ENCODE measurements at regions not wholly inside any gene's neighbourhood (a gene's known extent, or its start where the extent isn't known, plus 50 kb on each side); places are given as distances from the start of the nearest gene placed in this dataset.

DNA sequence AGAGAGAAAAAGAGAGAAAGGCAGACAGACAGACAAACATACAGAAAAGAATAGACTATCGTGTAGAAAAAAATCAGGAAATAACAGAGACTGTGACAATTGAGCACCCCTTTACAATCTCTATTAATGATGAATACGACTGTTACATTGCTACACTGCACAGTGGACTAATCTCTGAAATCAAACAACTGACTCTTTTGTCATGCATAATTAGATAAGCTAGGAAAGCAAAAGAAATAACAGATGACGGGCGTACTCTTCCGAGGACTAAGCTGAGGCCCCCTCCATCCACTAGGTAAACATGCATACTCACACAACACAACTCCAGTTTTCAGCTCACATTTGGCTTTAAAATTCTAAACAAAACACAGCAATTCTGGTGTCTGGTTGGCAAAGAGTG, 267.0 kb downstream of the NOL4 start:
- no peak overlapping the region for H3K27ac ChIP-seq (ENCODE audit: insufficient read depth, low read length)
- H3K4me2 ChIP-seq (ENCODE audit: extremely low read depth, insufficient read depth, low read length), result no peak overlapping the region
- no peak overlapping the region for H3K4me3 ChIP-seq (replicated peaks in 1 of 4; ENCODE audit: control extremely low read depth in 1 of 4, insufficient read depth in 1 of 4, low read depth in 3 of 4, low read length in 4 of 4)
- no peak overlapping the region for H3K9ac ChIP-seq (ENCODE audit: insufficient read depth, low read length)
- H3K79me2 ChIP-seq (ENCODE audit: control insufficient read depth, insufficient read depth, low read length), result no peaks in the 10 kb centered on the region
- no peak for DNase-seq (ENCODE audit: low read depth in 2 of 2)
- no peaks in the 10 kb centered on the region for H3K36me3 ChIP-seq (ENCODE audit: control insufficient read depth, insufficient read depth, low read length)
- TF ChIP-seq EZH2 (IDR thresholded peaks at IDR 0.05; ENCODE audit: low read length, missing control alignments), result no peak
- no peaks in the 10 kb centered on the region for H3K4me1 ChIP-seq (ENCODE audit: control insufficient read depth, extremely low read depth, insufficient read depth, low read length)
- no peaks in the 10 kb centered on the region for H3K9me3 ChIP-seq (ENCODE audit: control insufficient read depth, insufficient read depth, low read depth, low read length)
- H3K27me3 ChIP-seq (ENCODE audit: control insufficient read depth, insufficient read depth, low read length), result no peaks in the 10 kb centered on the region
- no peak overlapping the region for H2AFZ ChIP-seq (ENCODE audit: low read length)
- H4K20me1 ChIP-seq (ENCODE audit: control insufficient read depth, extremely low read depth, insufficient read depth, low read length), result no peaks in the 10 kb centered on the region

DNA sequence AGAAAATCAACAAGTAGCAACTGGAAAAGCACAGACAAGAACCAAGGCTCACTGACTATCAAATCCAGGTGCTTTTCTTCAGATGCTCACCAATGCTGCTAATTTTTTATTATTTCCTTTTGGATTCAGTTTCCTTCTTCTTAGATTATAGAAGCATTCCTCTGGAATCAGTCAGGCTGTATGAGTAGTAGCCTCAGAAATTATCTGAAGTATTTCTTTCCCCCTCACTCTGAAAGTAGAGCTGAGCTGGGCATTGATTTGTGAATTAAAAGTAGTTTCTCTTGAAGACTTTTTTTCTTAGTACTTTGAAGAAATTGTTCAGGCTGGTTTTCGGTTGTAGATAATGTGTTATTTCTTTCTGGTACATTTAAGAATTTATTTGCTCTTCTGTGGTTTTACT, 273.7 kb downstream of the NOL4 start:
- H3K4me3 ChIP-seq (replicated peaks in 1 of 4; ENCODE audit: control extremely low read depth in 1 of 4, insufficient read depth in 1 of 4, low read depth in 3 of 4, low read length in 4 of 4), result no peak overlapping the region
- H3K27me3 ChIP-seq (ENCODE audit: control insufficient read depth, insufficient read depth, low read length), result no peaks in the 10 kb centered on the region
- H3K27ac ChIP-seq (ENCODE audit: insufficient read depth, low read length), result no peak overlapping the region
- H3K36me3 ChIP-seq (ENCODE audit: control insufficient read depth, insufficient read depth, low read length), result no peaks in the 10 kb centered on the region
- peak; percentile 2 to 79 for DNase-seq (ENCODE audit: low read depth in 2 of 2)
- no peaks in the 10 kb centered on the region for H4K20me1 ChIP-seq (ENCODE audit: control insufficient read depth, extremely low read depth, insufficient read depth, low read length)
- no peaks in the 10 kb centered on the region for H3K79me2 ChIP-seq (ENCODE audit: control insufficient read depth, insufficient read depth, low read length)
- H3K4me2 ChIP-seq (ENCODE audit: extremely low read depth, insufficient read depth, low read length), result no peak overlapping the region
- no peaks in the 10 kb centered on the region for H3K4me1 ChIP-seq (ENCODE audit: control insufficient read depth, extremely low read depth, insufficient read depth, low read length)
- no peaks in the 10 kb centered on the region for H3K9me3 ChIP-seq (ENCODE audit: control insufficient read depth, insufficient read depth, low read depth, low read length)
- no peak overlapping the region for H3K9ac ChIP-seq (ENCODE audit: insufficient read depth, low read length)
- H2AFZ ChIP-seq (ENCODE audit: low read length), result no peak overlapping the region
- TF ChIP-seq EZH2 (IDR thresholded peaks at IDR 0.05; ENCODE audit: low read length, missing control alignments), result no peak
- TF ChIP-seq, protein P1, sequence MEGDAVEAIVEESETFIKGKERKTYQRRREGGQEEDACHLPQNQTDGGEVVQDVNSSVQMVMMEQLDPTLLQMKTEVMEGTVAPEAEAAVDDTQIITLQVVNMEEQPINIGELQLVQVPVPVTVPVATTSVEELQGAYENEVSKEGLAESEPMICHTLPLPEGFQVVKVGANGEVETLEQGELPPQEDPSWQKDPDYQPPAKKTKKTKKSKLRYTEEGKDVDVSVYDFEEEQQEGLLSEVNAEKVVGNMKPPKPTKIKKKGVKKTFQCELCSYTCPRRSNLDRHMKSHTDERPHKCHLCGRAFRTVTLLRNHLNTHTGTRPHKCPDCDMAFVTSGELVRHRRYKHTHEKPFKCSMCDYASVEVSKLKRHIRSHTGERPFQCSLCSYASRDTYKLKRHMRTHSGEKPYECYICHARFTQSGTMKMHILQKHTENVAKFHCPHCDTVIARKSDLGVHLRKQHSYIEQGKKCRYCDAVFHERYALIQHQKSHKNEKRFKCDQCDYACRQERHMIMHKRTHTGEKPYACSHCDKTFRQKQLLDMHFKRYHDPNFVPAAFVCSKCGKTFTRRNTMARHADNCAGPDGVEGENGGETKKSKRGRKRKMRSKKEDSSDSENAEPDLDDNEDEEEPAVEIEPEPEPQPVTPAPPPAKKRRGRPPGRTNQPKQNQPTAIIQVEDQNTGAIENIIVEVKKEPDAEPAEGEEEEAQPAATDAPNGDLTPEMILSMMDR (conservative IDR thresholded peaks at IDR 0.05 in 1 of 2, IDR thresholded peaks at IDR 0.05 in 1 of 2; ENCODE audit: low read depth in 1 of 2, low read length in 2 of 2), result no peak

DNA sequence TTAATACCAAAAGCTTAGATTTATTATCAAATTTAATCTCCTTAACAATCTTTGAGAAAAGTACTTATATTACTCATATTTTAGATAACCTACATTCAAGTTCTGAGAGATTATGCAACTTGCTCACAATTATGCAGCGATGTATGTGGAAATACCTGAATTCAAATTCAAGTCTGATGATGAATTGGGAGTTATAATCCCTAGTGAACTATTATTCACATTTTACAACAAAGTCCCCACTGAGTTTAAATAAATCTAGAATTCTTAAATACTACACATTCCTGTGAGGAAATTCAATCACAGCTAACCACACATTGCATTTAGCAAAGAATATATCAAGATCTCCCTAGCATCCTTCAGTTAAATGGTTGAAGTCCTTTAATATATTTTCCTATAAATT, 278.4 kb downstream of the NOL4 start:
- no peak for TF ChIP-seq EZH2 (IDR thresholded peaks at IDR 0.05; ENCODE audit: low read length, missing control alignments)
- TF ChIP-seq, protein P1 (conservative IDR thresholded peaks at IDR 0.05 in 1 of 2, IDR thresholded peaks at IDR 0.05 in 1 of 2; ENCODE audit: low read depth in 1 of 2, low read length in 2 of 2), result no peak
- H4K20me1 ChIP-seq (ENCODE audit: control insufficient read depth, extremely low read depth, insufficient read depth, low read length), result no peaks in the 10 kb centered on the region
- no peaks in the 10 kb centered on the region for H3K27me3 ChIP-seq (ENCODE audit: control insufficient read depth, insufficient read depth, low read length)
- H3K4me3 ChIP-seq (replicated peaks in 1 of 4; ENCODE audit: control extremely low read depth in 1 of 4, insufficient read depth in 1 of 4, low read depth in 3 of 4, low read length in 4 of 4), result no peak overlapping the region
- no peaks in the 10 kb centered on the region for H3K4me1 ChIP-seq (ENCODE audit: control insufficient read depth, extremely low read depth, insufficient read depth, low read length)
- no peak overlapping the region for H3K27ac ChIP-seq (ENCODE audit: insufficient read depth, low read length)
- no peaks in the 10 kb centered on the region for H3K9me3 ChIP-seq (ENCODE audit: control insufficient read depth, insufficient read depth, low read depth, low read length)
- no peak overlapping the region for H3K4me2 ChIP-seq (ENCODE audit: extremely low read depth, insufficient read depth, low read length)
- no peak overlapping the region for H3K9ac ChIP-seq (ENCODE audit: insufficient read depth, low read length)
- H3K36me3 ChIP-seq (ENCODE audit: control insufficient read depth, insufficient read depth, low read length), result no peaks in the 10 kb centered on the region
- DNase-seq (ENCODE audit: low read depth in 2 of 2), result peak in 1 of 2 donors; percentile 26
- no peaks in the 10 kb centered on the region for H3K79me2 ChIP-seq (ENCODE audit: control insufficient read depth, insufficient read depth, low read length)
- H2AFZ ChIP-seq (ENCODE audit: low read length), result no peak overlapping the region
